ENCODE measurements at regions not wholly inside any gene's neighbourhood (a gene's known extent, or its start where the extent isn't known, plus 50 kb on each side); places are given as distances from the start of the nearest gene placed in this dataset.

DNA sequence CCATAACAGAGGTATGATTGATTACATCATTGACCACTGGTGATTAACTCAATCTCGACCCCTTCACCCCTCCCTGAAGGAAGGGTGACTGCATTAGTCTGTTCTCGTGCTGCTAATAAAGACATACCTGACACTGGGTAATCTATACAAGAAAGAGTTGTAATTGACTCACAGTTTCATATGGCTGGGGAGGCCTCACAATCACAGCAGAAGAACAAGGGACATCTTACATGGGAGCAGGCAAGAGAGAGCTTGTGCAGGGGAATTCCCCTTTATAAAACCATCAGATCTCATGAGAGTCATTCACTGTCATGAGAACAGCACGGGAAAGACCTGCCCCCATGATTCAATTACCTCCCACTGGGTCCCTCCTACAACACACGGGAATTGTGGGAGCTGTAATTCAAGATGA is 55.9 kb upstream of the TMCC3 start:
- no peak for DNase-seq

DNA sequence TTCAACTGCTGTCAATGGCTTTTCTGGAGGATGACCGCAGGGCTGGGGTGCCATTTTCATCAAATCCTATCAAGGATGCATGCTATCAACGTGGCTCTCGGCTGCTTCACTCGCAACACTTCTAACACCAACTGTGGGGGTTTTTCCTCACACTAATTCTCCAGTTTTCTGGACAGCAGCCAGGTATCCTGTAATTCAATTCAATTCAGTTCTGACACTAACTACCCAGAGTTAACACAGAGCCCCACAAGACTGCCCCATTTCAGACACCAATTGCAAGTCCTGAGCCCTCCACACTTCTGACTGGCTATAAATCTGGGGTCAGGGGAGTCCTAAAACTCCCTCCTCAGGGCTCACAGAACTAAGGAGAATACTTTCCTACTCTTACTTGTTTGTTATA is 55.3 kb upstream of the TMCC3 start:
- no peak for DNase-seq

DNA sequence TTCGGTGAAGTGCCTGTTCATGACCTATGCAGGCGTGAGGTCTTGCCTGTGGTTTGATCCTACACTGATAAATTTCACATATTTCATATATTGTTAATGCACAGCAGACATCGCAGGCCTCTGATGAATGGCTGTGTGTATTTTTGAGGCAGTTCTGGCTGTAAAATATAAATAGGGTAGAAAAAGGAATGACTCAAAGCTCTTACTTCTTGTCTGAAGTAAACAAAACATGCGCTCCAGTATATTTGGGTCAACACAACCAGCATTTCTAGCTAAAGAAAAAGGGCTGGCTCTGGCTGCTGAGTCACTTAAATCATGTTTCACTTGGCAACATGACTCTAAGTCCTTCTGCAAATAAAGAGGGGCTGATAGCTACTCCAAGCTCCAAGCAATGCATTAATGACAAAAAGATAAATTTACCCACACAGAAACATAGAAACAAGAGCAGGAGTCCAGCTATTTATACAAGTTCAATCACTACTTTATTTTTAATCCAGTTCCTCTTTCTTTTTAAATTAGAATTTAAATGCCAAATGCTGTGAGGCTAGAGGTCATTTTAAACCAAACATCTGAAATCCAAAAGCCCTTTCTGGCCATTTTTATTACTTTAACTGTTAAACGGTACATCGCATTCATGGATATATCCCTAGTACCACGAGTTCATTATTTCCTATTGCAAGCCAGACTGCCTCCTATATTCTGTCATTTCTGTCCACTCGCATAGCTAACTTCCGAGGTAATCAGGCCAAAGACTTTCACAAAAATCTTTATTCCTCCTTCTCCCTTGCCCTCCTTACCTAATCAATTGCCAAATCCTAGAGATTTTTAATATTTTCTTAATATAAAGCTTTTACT is 54.3 kb upstream of the TMCC3 start:
- DNase-seq, result no peak

DNA sequence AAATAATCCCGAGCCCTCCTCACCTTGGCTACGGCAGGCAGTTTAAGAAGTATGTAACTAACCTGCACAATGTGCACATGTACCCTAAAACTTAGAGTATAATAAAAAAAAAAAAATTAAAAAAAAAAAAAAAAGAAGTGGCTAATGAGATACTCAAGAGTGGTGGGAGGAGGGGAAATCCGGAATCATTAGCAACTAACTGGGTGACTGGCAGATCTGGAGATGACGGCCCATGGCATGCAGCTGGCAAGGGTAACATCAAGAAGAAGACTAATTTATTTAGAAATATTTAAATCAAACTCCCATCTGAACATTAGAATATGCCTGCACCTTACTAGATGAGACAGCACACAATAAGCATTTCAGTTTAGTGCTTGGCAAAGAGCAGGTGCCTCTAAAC is 52.3 kb upstream of the TMCC3 start:
- DNase-seq, result no peak

DNA sequence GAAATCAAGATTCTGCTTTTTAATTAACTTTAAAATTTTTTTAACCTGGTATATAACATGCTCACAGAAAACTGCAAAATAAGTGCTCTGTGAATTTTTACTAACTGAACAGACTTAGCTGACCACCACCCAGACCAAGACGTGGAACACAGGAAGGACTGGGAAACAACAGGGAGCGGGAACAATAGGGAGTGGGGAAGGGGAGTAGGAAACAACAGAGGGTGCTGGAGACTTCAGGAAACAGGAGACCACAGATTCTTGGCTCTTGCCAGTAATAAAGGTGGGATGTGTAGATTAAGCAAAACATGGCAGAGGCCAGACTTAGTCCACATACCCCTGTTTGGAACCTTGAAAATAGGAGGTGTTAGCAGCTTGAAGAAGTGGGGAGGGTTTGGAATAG is 51.4 kb upstream of the TMCC3 start:
- no peak for DNase-seq

DNA sequence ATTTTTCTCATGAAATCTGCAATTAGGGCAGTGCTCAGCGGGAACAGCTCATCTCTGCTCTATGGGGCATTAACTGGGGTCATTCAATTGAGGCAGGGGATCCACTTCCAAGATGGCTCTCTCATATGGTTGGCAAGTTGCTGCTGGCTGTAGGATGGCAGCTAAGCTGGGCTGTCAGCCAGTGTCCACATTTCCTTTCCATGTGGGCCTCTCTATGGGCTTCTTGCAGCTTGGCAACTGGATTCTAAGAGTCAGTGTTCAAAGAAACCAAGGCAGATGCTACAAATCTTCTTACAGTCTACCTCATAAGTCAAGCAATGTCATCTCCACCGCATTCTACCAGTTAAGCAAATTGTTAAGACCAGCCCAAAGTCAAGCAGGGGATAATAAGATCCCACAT is 50.3 kb upstream of the TMCC3 start:
- no peak for DNase-seq

Measured in DMS79 treated with DMSO at 0.1 percent for 48 hours (cell line).